GM06990 (cell line): ENCODE measurements at regions not wholly inside any gene's neighbourhood (a gene's known extent, or its start where the extent isn't known, plus 50 kb on each side); places are given as distances from the start of the nearest gene placed in this dataset.

Source experiments
- DNase-seq: peaks from one replicate; pipeline ENCODE4 v3.0.0-alpha.2; 2011; ENCODE audit not compliant: insufficient read length; ENCODE audit errors: extremely low read depth
- H3K27me3 ChIP-seq: replicated peaks from 2 replicates; pipeline ENCODE4 v1.6.0; 2011; ENCODE audit warnings: low read length; ENCODE audit not compliant: control insufficient read depth, insufficient read depth
- H3K36me3 ChIP-seq: 2 replicates; pipeline ENCODE4 v1.5.1; 2011; ENCODE audit warnings: low read length; ENCODE audit not compliant: control insufficient read depth, insufficient read depth
- H3K4me3 ChIP-seq: replicated peaks from 2 replicates; pipeline ENCODE4 v1.5.1; 2011; ENCODE audit warnings: low read depth, mild to moderate bottlenecking, control low read depth, low read length
- CTCF ChIP-seq: IDR thresholded peaks from 2 replicates; pipeline ENCODE4 v1.5.1; 2011; ENCODE audit warnings: low read length, control low read depth, mild to moderate bottlenecking, inconsistent platforms; ENCODE audit not compliant: insufficient read depth, poor library complexity, severe bottlenecking

DNA sequence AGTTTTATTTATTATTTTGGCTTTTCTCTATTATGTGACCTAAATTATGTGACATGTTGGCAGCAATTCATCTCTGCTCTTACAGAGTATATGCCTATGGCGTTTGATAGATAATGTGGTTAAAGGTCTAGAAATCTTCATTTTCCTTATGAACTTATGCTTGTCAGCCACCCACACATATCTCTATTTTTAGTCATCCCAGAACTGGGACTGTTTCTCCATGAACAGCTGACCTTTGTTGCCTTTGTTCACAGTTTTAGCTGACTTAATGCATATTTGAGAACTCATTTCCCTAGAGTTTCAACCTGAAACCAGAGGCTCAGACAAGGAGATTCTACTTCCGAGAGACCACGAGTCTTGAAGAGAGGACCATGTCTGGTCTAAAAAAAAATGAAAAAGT lies 176.5 kb downstream of the RAP2B start:
- DNase-seq: no peak
- Histone ChIP-seq H3K4me3 (no peak overlapping the region), H3K27me3 (no peaks in the 10 kb centered on the region), H3K36me3 (no peaks in the 10 kb centered on the region)
- no peak for TF ChIP-seq CTCF

DNA sequence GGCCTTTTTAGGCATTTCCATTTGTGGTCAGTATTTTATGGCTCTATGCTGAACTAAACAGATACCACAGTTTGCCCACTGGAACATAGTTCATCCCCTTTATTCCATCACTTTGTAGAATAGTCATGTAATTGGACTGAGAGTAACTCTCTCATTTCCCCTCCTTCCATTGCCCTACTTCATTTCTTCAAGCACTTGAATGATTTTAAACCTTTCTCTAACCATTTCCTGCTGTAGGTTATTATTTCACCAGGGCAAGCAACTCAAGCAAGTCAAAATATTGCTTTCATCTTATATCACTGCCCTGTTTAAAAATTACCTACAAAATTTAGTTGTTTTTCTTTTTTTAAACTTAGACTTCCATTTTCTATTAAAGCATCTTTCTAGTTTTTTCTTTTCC lies 177.0 kb downstream of the RAP2B start:
- DNase-seq: no peak
- Histone ChIP-seq H3K36me3 (no peaks in the 10 kb centered on the region), H3K4me3 (no peak overlapping the region), H3K27me3 (no peaks in the 10 kb centered on the region)
- TF ChIP-seq CTCF: no peak

- Histone ChIP-seq H3K27me3 (no peaks in the 10 kb centered on the region), H3K4me3 (no peak overlapping the region), H3K36me3 (no peaks in the 10 kb centered on the region)
- no peak for TF ChIP-seq CTCF
- no peak for DNase-seq
These were observed 182.2 kb downstream of the RAP2B start for GRCh38 chr3:153343988-153344782.

- DNase-seq: no peak
- Histone ChIP-seq H3K4me3 (no peak overlapping the region), H3K36me3 (no peaks in the 10 kb centered on the region), H3K27me3 (no peaks in the 10 kb centered on the region; the same call in 1 of the 2 replicates)
- no peak for TF ChIP-seq CTCF
These were observed 186.6 kb downstream of the RAP2B start for GRCh38 chr3:153348457-153349107.

GRCh38 chr3:153349108-153349499 lies 187.1 kb downstream of the RAP2B start:
- no peak for DNase-seq
- no peaks in the 10 kb centered on the region for H3K36me3 ChIP-seq
- no peaks in the 10 kb centered on the region; the same call in 1 of the 2 replicates for H3K27me3 ChIP-seq
- no peak overlapping the region for H3K4me3 ChIP-seq
- no peak for TF ChIP-seq CTCF
